ENCODE measurements at regions not wholly inside any gene's neighbourhood (a gene's known extent, or its start where the extent isn't known, plus 50 kb on each side); places are given as distances from the start of the nearest gene placed in this dataset.

GRCh38 chr14:26265170-26265685 lies 332.6 kb downstream of the NOVA1 start:
- no peak for TF ChIP-seq CTCF (IDR thresholded peaks at IDR 0.05; ENCODE audit: low read depth, low read length)
- TF ChIP-seq EZH2phosphoT487 (IDR thresholded peaks at IDR 0.05; ENCODE audit: low read depth), result no peak
